Subcutaneous abdominal adipose tissue (tissue), 5 donors: ENCODE measurements at regions not wholly inside any gene's neighbourhood (a gene's known extent, or its start where the extent isn't known, plus 50 kb on each side); places are given as distances from the start of the nearest gene placed in this dataset.

Experiments used
- H3K27ac ChIP-seq: one replicate; pipeline ENCODE4 v1.7.0; 2013; ENCODE audit warnings: low read depth, mild to moderate bottlenecking, inconsistent platforms, low read length, moderate library complexity
- H3K27me3 ChIP-seq, 5 donors: one replicate each; pipeline ENCODE4 v1.7.0; 2013; ENCODE audit warnings: low read length in 5 of 5, inconsistent platforms in 1 of 5; ENCODE audit not compliant: control insufficient read depth in 5 of 5, insufficient read depth in 4 of 5
- H3K36me3 ChIP-seq, 5 donors: one replicate each; pipeline ENCODE4 v1.7.0; 2013; ENCODE audit warnings: low read length in 5 of 5; ENCODE audit not compliant: control insufficient read depth in 5 of 5, insufficient read depth in 5 of 5
- H3K4me1 ChIP-seq, 5 donors: one replicate each; pipeline ENCODE4 v1.7.0; 2013; ENCODE audit warnings: low read length in 5 of 5, mild to moderate bottlenecking in 3 of 5, moderate library complexity in 1 of 5; ENCODE audit not compliant: control insufficient read depth in 5 of 5, insufficient read depth in 5 of 5
- H3K4me3 ChIP-seq, 5 donors: one replicate each; pipeline ENCODE4 v1.7.0; 2013; ENCODE audit warnings: low read length in 5 of 5, low read depth in 1 of 5
- H3K9ac ChIP-seq, 5 donors: one replicate each; pipeline ENCODE4 v1.7.0; 2013; ENCODE audit warnings: low read length in 5 of 5, mild to moderate bottlenecking in 4 of 5, moderate library complexity in 3 of 5
- H3K9me3 ChIP-seq, 5 donors: one replicate each; pipeline ENCODE4 v1.7.0; 2013; ENCODE audit warnings: low read length in 5 of 5; ENCODE audit not compliant: control insufficient read depth in 5 of 5
- donor health status: healthy.
- donor health status: healthy.
- donor health status: healthy.
- donor health status: healthy.
- donor health status: healthy.

DNA sequence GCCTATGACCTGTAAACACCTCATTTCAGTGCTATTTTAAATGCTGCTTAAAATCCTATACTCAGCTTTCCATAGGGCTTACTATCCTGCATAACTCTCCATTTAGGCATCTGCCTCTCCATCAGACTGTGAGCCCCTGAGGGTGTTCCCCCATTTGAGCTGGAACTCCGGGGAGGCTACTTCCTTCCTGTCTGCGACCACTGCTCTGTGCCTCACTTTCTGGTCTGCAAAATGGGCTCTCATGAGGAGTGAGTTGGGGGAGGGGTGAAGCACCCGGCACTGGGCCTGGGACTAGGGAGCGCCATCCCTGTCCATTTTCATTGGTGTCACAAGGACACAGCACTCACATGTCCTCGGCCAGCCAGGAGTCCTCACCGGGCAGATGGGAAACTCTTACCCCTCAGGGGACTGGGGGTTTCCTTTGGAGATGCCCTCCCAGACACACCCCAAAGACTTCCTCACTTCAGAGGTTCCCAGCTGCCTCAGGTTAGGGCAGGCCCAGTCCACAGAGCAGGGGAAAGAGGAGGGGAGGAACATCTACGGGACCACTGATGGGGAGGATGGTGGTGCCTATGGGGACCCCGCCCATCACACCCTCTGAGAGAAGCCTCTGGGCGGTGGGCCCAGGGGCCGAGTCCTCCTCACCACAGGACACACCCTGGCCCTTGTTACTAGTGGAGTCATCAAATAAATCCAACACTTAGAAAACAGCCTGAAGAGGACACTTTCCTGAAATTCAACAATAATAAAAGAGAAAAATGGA lies 134.9 kb downstream of the MATN1 start:
- Histone ChIP-seq H3K36me3 (no peaks in the 10 kb centered on the region), H3K9ac (no peak overlapping the region), H3K4me1 (no peaks in the 10 kb centered on the region), H3K27ac (no peak overlapping the region), H3K4me3 (no peak overlapping the region), H3K27me3 (peaks cover 0 to 16% (median 3%) of the 10 kb centered on the region in 5 donors), H3K9me3 (peaks cover 0 to 6% (median 0%) of the 10 kb centered on the region in 5 donors)

DNA sequence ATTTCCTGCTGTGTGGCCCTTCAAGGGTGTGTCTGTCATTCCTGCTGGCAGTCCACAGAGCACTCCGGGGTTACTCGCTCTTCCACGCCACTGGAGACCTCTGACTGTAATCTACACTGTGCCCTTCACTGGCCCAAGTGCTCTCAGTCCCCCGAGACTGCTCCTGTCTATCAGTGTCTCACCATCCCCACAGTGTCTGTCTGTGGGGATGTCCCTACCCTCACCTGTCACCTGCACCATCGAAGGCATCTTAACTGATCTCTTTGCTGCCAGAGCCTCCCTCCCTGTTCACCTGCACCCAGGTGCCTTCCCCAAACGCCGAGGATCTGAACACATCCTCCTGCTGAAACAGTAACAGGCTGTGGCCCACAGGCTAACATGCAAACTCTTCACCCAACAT lies 136.7 kb downstream of the MATN1 start:
- Histone ChIP-seq H3K9me3 (peaks cover 0 to 2% (median 0%) of the 10 kb centered on the region in 5 donors), H3K27ac (no peak overlapping the region), H3K9ac (no peak overlapping the region), H3K4me1 (no peaks in the 10 kb centered on the region), H3K4me3 (no peak overlapping the region), H3K27me3 (peaks cover 0 to 16% (median 3%) of the 10 kb centered on the region in 5 donors), H3K36me3 (no peaks in the 10 kb centered on the region)

DNA sequence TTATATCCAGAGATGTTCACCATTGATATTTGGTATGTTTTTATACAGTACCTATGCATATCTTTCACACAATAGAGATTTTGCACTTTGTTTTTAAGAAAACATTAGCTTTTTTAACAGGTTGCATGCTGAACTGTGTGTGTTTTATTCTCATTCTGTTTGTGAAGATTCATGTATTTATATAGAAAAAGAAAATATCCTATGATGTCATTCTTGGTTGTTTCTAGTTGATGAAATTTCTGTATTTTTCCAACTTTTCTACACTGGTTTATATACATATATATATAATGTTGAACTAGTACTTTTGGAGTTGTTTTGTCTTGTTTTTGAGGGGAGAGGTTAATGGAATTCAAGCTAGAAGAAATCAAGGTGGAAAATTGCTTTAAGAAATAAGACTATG lies 143.8 kb downstream of the MATN1 start:
- Histone ChIP-seq H3K4me1 (no peaks in the 10 kb centered on the region), H3K4me3 (no peak overlapping the region), H3K27me3 (peaks cover 0 to 5% (median 0%) of the 10 kb centered on the region in 5 donors), H3K9ac (no peak overlapping the region), H3K27ac (no peak overlapping the region), H3K36me3 (no peaks in the 10 kb centered on the region), H3K9me3 (peaks cover 0 to 2% (median 0%) of the 10 kb centered on the region in 5 donors)

DNA sequence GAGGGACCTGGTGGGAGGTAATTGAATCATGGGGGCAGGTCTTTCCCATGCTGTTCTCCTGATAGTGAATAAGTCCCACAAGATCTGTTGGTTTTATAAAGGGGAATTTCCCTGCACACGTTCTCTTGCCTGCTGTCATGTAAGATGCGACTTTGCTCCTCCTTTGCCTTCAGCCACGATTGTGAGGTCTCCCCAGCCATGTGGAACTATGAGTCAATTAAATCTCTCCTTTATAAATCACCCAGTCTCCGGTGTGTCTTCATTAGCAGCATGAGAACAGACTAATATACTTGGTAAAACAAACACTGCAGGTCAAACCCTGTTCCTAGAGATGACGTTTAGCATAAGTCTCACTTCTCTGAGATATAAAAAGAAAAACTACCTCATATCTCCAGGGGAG lies 148.3 kb downstream of the MATN1 start:
- no peak overlapping the region for H3K27ac ChIP-seq
- H3K4me3 ChIP-seq, result no peak overlapping the region
- H3K27me3 ChIP-seq, result peaks cover 0 to 8% (median 2%) of the 10 kb centered on the region in 5 donors
- H3K9me3 ChIP-seq, result no peaks in the 10 kb centered on the region
- no peaks in the 10 kb centered on the region for H3K36me3 ChIP-seq
- H3K9ac ChIP-seq, result no peak overlapping the region
- H3K4me1 ChIP-seq, result peaks cover 0 to 11% (median 5%) of the 10 kb centered on the region in 5 donors

DNA sequence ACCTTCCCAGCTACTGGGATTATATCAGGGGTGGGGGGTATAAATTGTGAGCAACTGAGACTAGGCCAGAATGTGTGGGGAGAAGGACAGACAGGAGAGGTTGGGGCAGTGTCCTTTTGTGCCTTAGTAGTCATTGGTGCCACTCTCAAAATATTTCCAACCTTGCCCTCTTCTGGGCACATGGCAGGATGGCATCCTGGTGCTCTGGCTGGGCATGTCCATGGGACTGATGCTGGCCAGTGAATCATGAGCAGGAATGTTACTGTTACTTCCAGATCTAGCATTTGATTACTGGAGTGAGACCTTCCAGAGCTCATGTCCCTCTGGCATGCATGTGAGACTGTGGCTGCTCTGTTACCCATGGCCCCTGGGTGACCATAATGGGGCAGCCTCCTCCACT lies 151.2 kb downstream of the MATN1 start:
- peaks cover 0 to 8% (median 2%) of the 10 kb centered on the region in 5 donors for H3K27me3 ChIP-seq
- H3K4me1 ChIP-seq, result peaks cover 0 to 13% (median 5%) of the 10 kb centered on the region in 5 donors
- no peak overlapping the region for H3K27ac ChIP-seq
- no peaks in the 10 kb centered on the region for H3K36me3 ChIP-seq
- no peak overlapping the region for H3K4me3 ChIP-seq
- no peaks in the 10 kb centered on the region for H3K9me3 ChIP-seq
- H3K9ac ChIP-seq, result no peak overlapping the region

DNA sequence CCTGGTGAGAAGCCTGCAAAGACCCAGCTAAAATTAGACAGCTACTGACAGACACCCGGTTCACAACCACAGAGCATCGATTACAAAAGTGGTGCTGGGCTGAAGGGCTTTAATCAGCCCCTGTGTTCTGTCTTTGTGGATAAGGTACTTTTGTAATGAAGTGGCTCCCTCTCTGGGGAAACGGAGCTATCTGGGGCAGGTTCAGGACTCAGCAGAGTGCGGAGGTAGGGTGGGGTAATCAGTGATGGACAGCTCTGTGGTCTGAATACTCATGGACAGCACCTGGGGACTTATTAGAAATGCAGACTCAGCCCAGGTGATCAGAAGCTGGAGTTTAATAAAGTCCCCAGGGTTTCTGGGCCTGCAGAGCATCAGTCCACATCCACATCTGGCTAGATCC lies 152.0 kb downstream of the MATN1 start:
- Histone ChIP-seq H3K27me3 (peaks cover 0 to 5% (median 0%) of the 10 kb centered on the region in 5 donors), H3K36me3 (no peaks in the 10 kb centered on the region), H3K9me3 (no peaks in the 10 kb centered on the region)

DNA sequence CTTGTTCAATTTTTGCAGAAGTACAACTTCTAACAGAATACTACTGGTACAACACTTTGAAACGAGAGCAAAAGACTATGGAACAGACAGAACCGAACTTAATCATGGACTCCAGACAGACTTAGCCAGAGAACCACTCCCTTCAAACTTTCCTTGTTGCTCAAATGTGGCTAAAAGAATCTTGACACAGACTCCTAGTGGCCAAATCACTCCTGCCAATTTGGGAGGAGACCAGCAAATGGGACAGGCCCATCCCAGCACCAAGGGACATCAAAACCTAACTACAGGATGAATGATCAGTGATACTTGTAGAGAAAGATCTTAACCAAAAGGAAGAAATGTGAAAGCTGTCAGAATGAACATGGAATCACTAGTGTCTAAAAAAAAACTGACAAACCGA lies 154.0 kb downstream of the MATN1 start:
- Histone ChIP-seq H3K9ac (no peak overlapping the region), H3K4me1 (peaks cover 0 to 13% (median 5%) of the 10 kb centered on the region in 5 donors)

More for the DNA sequence above, 152.0 kb downstream of the MATN1 start:
- Histone ChIP-seq H3K4me3 (no peak overlapping the region), H3K27ac (no peak overlapping the region), H3K9ac (no peak overlapping the region), H3K4me1 (peaks cover 0 to 13% (median 5%) of the 10 kb centered on the region in 5 donors)

DNA sequence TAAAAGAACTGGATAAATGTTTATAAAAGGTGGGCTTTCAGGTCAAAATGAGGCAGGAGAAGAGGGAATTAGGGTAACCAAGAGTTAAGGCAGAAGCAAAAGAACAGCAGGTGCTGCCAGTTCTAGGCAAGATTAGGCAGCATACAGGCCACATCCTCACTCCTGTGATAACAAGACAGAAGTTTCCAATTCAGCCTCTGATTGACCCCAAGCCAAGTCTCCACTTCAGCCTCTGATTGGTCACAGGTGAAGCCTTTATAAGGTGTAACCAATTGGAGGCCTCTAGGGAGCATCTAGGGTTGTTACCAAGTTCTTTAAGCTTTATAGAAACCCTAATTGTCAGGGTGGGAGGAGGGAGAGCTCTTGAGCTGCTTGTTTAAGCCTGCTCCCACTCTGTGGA lies 160.8 kb downstream of the MATN1 start:
- Histone ChIP-seq H3K9me3 (peaks cover 9 to 42% (median 31%) of the 10 kb centered on the region in 5 donors), H3K36me3 (no peaks in the 10 kb centered on the region), H3K4me1 (no peaks in the 10 kb centered on the region), H3K9ac (no peak overlapping the region), H3K27me3 (no peaks in the 10 kb centered on the region), H3K4me3 (no peak overlapping the region), H3K27ac (no peak overlapping the region)

More for the DNA sequence above, 154.0 kb downstream of the MATN1 start:
- Histone ChIP-seq H3K36me3 (no peaks in the 10 kb centered on the region), H3K9me3 (no peaks in the 10 kb centered on the region), H3K4me3 (no peak overlapping the region), H3K27me3 (peaks cover 0 to 5% (median 0%) of the 10 kb centered on the region in 5 donors), H3K27ac (no peak overlapping the region)

DNA sequence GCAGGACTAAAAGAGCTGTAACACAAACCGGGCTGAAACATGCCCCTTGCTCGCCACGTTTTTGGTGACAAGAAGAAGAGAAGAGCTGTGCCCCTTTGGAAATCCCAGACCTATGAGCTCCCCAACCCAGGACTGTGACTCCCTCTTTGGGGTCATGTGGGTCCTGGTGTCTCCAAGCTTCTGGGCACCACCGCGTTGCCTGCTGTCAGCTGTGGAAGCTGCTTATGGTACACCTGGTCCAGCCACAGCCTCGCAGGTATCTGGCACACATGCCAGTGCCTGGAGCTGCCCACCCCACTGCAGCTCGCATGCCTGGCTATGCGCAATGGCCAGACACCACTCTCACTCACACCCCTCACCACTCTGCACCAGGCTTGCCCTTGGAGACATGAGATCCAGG lies 171.8 kb downstream of the MATN1 start:
- H3K4me3 ChIP-seq, result no peak overlapping the region
- H3K9me3 ChIP-seq, result peaks cover 0 to 9% (median 6%) of the 10 kb centered on the region in 5 donors
- no peak overlapping the region for H3K27ac ChIP-seq
- H3K36me3 ChIP-seq, result no peaks in the 10 kb centered on the region
- peaks cover 0 to 7% (median 0%) of the 10 kb centered on the region in 5 donors for H3K27me3 ChIP-seq
- H3K9ac ChIP-seq, result no peak overlapping the region
- no peaks in the 10 kb centered on the region for H3K4me1 ChIP-seq

DNA sequence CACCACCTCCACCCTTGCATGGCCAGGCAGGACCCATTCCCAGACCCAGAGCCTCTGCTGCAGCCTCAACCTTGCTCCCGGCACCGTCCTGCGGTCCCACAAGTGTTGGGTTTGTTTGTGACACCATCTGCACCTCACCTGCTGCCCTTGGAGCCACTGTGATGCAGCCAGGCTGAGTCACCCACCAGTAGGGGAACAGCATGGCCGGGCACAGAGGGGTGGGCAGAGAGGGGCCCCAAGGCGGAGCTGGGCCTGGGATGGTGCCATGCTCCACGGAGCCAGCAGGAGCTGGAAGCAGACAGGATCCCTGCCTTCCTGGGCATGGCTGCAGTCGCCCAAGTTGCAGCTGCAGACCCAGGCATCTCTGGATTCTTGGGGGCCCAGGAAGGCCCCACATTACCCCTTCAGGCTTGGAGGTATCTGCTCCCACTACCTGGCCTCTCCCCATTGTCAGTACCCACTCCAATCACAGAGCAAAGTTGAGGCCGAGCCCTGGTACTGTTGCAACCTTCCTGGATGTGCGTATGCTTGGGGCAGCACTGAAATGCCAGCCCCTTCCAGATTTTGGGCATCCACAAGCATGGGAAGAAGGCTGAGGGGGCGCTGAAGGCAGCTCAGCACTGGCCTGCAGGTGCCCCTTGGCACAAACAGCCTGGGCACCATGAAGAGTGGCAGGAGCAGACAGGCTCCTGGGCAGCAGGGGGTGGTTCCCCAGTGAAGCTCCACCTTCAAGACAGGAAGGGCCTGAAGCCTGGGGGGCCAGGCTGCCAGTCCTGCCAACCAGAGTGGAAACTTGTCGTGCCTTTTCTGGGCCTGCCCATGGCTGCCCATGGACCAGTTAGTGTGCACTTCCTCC lies 172.8 kb downstream of the MATN1 start:
- no peaks in the 10 kb centered on the region for H3K36me3 ChIP-seq
- H3K4me1 ChIP-seq, result no peaks in the 10 kb centered on the region
- no peak overlapping the region for H3K4me3 ChIP-seq
- H3K27me3 ChIP-seq, result peaks cover 0 to 7% (median 0%) of the 10 kb centered on the region in 5 donors
- H3K9me3 ChIP-seq, result peaks cover 0 to 3% (median 0%) of the 10 kb centered on the region in 5 donors
- H3K9ac ChIP-seq, result no peak overlapping the region
- H3K27ac ChIP-seq, result no peak overlapping the region
